ENCODE measurements at regions not wholly inside any gene's neighbourhood (a gene's known extent, or its start where the extent isn't known, plus 50 kb on each side); places are given as distances from the start of the nearest gene placed in this dataset.
"Not testable (repeated sequence)": the region's sequence is repeated elsewhere in the genome, so short reads cannot be mapped to it uniquely, and the experiment has no call there.

GRCh38 chr5:92041206-92041605, 658.1 kb upstream of the ARRDC3 start:
- no peak overlapping the region for H3K4me3 ChIP-seq (replicated peaks; ENCODE audit: low read depth, low read length)
- DNase-seq (ENCODE audit: low read depth) = no peak
- TF ChIP-seq, protein P1, sequence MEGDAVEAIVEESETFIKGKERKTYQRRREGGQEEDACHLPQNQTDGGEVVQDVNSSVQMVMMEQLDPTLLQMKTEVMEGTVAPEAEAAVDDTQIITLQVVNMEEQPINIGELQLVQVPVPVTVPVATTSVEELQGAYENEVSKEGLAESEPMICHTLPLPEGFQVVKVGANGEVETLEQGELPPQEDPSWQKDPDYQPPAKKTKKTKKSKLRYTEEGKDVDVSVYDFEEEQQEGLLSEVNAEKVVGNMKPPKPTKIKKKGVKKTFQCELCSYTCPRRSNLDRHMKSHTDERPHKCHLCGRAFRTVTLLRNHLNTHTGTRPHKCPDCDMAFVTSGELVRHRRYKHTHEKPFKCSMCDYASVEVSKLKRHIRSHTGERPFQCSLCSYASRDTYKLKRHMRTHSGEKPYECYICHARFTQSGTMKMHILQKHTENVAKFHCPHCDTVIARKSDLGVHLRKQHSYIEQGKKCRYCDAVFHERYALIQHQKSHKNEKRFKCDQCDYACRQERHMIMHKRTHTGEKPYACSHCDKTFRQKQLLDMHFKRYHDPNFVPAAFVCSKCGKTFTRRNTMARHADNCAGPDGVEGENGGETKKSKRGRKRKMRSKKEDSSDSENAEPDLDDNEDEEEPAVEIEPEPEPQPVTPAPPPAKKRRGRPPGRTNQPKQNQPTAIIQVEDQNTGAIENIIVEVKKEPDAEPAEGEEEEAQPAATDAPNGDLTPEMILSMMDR (IDR thresholded peaks at IDR 0.05; ENCODE audit: low read length, missing control alignments) = no peak

- H3K4me3 ChIP-seq (replicated peaks; ENCODE audit: low read depth, low read length) = not testable (repeated sequence)
Observed at GRCh38 chr5:92029792-92030191, 646.7 kb upstream of the ARRDC3 start.

DNA sequence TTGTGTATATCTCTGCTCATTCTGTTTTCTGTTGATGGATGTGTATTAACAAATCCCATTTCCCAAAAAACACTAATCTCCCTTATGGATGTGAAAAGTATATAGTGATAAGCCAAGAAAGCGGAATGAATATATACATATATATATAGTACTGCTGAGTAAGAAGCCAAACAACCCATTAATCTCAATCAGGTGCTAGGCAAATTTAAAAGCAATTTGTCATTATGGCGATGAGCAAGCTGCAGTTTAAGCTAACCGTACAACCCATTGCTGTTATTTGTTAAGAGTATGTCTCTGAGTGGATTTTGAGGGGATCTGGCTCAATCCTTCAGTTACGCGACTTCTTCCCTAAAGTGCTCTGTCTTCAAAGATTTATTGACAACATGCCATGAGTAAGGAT, 640.4 kb upstream of the ARRDC3 start:
- DNase-seq (ENCODE audit: low read depth) = no peak
- TF ChIP-seq, protein P1 (IDR thresholded peaks at IDR 0.05; ENCODE audit: low read length, missing control alignments) = no peak
- H3K4me3 ChIP-seq (replicated peaks; ENCODE audit: low read depth, low read length) = no peak overlapping the region

More at GRCh38 chr5:92029792-92030191, 646.7 kb upstream of the ARRDC3 start:
- not testable (repeated sequence) for DNase-seq (ENCODE audit: low read depth)

- no peak overlapping the region for H3K4me3 ChIP-seq (replicated peaks; ENCODE audit: low read depth, low read length)
- TF ChIP-seq, protein P1 (IDR thresholded peaks at IDR 0.05; ENCODE audit: low read length, missing control alignments) = no peak
- no peak for DNase-seq (ENCODE audit: low read depth)
Observed at GRCh38 chr5:92023141-92023471, 640.0 kb upstream of the ARRDC3 start.

DNA sequence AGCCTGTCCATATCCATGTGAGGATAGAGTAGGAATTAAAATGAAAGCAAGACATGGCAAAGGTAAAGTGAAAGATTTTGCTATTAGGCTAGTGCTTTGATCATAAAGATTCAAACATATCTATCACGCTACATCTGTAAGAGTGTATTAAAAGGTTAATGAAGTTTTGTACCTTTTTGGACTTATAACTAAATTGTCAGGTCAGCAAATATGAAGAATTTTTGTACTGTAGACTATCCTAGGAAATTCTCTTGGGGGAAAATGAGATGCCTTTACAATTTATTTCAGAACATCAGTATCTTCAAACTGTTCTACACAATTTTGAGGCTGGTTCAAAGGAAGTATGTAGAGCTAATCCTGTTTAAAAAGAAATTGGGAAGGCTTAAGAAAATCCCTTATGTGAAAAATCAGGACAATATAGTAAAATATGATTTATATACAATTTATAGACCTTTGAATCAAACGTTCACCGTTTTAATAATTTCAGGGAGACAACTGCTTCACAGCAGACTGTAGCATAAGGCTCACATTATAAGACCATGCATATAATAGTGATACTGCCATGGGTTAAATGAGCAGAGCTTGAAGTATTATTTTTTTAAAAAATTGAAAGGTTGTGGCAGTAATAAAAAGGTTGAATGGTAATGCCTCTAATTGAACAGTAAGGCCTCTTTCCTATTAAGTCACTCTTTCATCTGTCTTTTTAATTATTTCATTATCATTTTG, 639.5 kb upstream of the ARRDC3 start:
- DNase-seq (ENCODE audit: low read depth) = no peak
- TF ChIP-seq, protein P1 (IDR thresholded peaks at IDR 0.05; ENCODE audit: low read length, missing control alignments) = no peak
- no peak overlapping the region for H3K4me3 ChIP-seq (replicated peaks; ENCODE audit: low read depth, low read length)

DNA sequence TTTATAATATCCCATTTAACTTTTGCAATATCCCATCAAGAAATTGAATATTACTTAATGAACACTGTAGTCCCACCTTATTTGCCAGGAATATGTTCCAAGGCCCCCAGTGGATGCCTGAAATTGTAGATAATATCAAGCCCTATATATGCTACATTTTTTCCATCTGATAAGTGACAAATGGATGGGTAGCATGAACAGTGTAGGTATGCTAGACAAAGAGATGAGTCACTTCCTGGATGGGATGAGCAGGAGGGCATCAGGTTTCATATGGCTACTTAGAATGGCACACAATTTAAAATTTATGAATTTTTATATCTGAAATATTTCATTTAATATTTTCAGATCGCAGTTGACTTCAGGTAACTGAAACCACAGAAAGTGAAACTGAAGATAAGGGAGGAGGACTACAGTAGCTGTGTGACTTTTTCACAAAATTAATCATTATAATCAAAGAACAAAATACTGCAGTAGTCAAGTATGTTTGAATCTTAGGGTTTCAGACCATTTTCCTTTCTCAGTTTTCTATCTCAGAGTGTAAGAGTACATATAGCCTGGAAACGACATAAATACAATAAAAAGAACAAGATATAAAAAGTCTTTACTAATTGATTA, 636.4 kb upstream of the ARRDC3 start:
- TF ChIP-seq, protein P1 (IDR thresholded peaks at IDR 0.05; ENCODE audit: low read length, missing control alignments) = no peak
- no peak overlapping the region for H3K4me3 ChIP-seq (replicated peaks; ENCODE audit: low read depth, low read length)
- no peak for DNase-seq (ENCODE audit: low read depth)

DNA sequence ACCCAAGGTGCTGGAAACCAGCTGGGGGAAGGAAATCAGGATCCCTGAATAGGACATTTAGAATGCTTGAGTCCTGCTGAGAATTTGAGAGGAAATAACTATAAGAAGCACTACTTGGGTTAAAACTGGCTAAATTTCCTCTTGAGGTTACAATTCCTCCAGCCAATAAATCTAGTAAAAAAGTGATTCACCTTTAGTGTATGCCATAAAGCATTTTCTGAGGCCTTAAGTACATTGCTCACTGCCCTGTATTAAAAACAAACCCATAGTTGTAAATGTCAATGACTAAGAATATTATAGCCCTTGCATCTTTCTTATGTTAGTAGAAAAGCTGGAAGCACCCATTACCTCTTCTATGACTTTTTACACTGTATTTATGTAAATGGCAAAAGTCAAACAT, 634.7 kb upstream of the ARRDC3 start:
- peak; percentile 20 for DNase-seq (ENCODE audit: low read depth)
- TF ChIP-seq, protein P1 (IDR thresholded peaks at IDR 0.05; ENCODE audit: low read length, missing control alignments) = no peak

GRCh38 chr5:92011845-92012244, 628.7 kb upstream of the ARRDC3 start:
- not testable (repeated sequence) for H3K4me3 ChIP-seq (replicated peaks; ENCODE audit: low read depth, low read length); DNase-seq (ENCODE audit: low read depth)

More for the DNA sequence above, 634.7 kb upstream of the ARRDC3 start:
- no peak overlapping the region for H3K4me3 ChIP-seq (replicated peaks; ENCODE audit: low read depth, low read length)
